H1 (cell line): ENCODE measurements at regions not wholly inside any gene's neighbourhood (a gene's known extent, or its start where the extent isn't known, plus 50 kb on each side); places are given as distances from the start of the nearest gene placed in this dataset.

Source experiments
- CTBP2 ChIP-seq: IDR thresholded peaks from 2 replicates; pipeline ENCODE4 v1.7.0; 2011; ENCODE audit warnings: borderline replicate concordance, mild to moderate bottlenecking, moderate library complexity, mixed read lengths, low read length; ENCODE audit not compliant: insufficient read depth, insufficient read length
- CTCF ChIP-seq, 3 experiments: IDR thresholded peaks; 1 replicate in 2 of 3; 2 replicates in 1 of 3; pipeline versions ENCODE4 v1.5.1 to v1.6.1; 2011; ENCODE audit warnings: low read length in 3 of 3, mild to moderate bottlenecking in 3 of 3, inconsistent platforms in 2 of 3, low read depth in 1 of 3, moderate library complexity in 1 of 3; ENCODE audit not compliant: insufficient read depth in 1 of 3; ENCODE audit errors: control extremely low read depth in 1 of 3
- EP300 ChIP-seq, 2 experiments: IDR thresholded peaks; 1 replicate in 1 of 2; 2 replicates in 1 of 2; pipeline ENCODE4 v1.6.1; 2011 to 2012; ENCODE audit warnings: low read depth in 2 of 2, low read length in 2 of 2, mild to moderate bottlenecking in 2 of 2, borderline replicate concordance in 1 of 2, inconsistent platforms in 1 of 2, moderate library complexity in 1 of 2
- RFX5 ChIP-seq: IDR thresholded peaks from 2 replicates; pipeline ENCODE4 v1.6.1; 2011; ENCODE audit warnings: low read depth, low read length, improper control_type of control experiment, borderline replicate concordance
- SAP30 ChIP-seq: fragments of 300-600 bp; sonication (generic); IDR thresholded peaks from 2 replicates; pipeline ENCODE4 v1.7.1; 2012; ENCODE audit warnings: low read length, moderate library complexity, mild to moderate bottlenecking, inconsistent platforms; ENCODE audit not compliant: insufficient read depth, insufficient replicate concordance
- TBP ChIP-seq: IDR thresholded peaks from 2 replicates; pipeline ENCODE4 v1.6.1; 2011; ENCODE audit warnings: low read depth, low read length, improper control_type of control experiment

DNA sequence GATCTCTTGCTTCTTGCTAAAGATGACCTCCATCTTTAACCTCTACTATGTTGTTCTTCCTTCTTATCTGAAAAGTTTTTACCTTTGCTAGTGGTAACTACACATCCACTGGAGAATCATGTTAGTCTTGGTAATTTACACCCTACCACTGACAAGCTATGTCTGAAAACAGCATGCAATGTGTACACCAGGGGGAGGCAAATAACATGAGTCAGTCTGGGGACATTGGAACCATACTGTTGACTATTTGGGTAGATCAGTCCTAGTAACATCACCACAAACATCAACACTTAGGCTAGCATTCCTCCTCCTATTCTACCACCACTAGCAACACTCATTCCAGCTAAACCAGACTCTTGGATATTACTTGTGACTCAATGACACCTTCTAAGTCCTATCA is 549.0 kb downstream of the KCNT2 start (continued):
- TF ChIP-seq SAP30 (no peak), CTBP2 (no peak), EP300 (IDR thresholded peaks at IDR 0.05; ENCODE audit: borderline replicate concordance in 1 of 2, low read depth in 2 of 2, low read length in 2 of 2) (no peak), CTCF (IDR thresholded peaks at IDR 0.05; ENCODE audit: control extremely low read depth in 1 of 3, insufficient read depth in 1 of 3, low read depth in 1 of 3, low read length in 3 of 3) (no peak), TBP (no peak), RFX5 (no peak)
